NCI-H1417 treated with DMSO at 0.1 percent for 48 hours (cell line): ENCODE measurements at regions not wholly inside any gene's neighbourhood (a gene's known extent, or its start where the extent isn't known, plus 50 kb on each side); places are given as distances from the start of the nearest gene placed in this dataset.
"Not testable (repeated sequence)": the region's sequence is repeated elsewhere in the genome, so short reads cannot be mapped to it uniquely, and the experiment has no call there.

ENCODE experiments used
- DNase-seq: peaks from one replicate; lab custom pipeline; 2025; lab: John Stamatoyannopoulos, UW

- not testable (repeated sequence) for DNase-seq
These were observed 269.4 kb upstream of the FRG2C start for GRCh38 chr3:75394562-75395360.

GRCh38 chr3:75395580-75396315 is 268.4 kb upstream of the FRG2C start:
- no peak for DNase-seq

DNA sequence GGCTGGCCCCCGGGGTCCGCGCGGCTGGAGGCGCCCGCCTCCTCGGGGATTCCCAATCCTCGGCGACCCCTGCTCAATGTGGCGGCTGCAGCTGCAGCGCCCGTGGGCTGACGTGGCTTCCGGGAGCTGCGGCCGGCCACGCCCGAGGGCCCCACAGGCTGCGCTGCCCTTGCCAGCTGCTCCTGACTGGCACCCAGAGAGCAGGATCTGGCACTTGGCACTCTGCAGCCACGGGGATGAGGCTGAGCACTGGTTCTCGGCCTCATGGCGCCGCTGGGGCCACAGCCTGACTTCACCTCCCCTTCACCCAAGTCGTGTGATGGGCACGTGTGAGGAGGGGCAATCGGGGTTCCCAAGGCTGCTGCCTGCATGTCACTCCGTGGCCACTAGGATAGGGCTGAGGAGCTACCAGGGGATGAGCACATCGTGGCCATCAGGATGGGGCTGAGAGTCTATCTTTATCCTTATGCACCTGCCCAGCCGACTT is 267.8 kb upstream of the FRG2C start:
- DNase-seq, result no peak

DNA sequence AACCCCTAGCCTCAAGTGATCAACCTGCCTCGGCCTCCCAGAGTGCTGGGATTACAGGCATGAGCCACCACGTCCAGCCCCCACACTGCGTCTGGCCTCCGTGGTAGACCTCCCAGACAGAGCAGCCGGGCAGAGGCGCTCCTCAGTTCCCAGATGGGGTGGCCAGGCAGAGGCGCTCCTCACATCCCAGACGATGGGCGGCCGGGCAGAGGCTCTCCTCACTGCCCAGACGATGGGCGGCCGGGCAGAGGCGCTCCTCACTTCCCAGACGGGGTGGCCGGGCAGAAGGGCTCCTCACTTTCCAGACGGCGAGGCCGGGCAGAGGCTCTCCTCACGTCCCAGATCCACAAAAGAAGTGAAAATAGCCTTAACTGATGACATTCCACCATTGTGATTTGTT is 266.6 kb upstream of the FRG2C start:
- not testable (repeated sequence) for DNase-seq

GRCh38 chr3:75422101-75422945 is 241.8 kb upstream of the FRG2C start:
- not testable (repeated sequence) for DNase-seq

DNA sequence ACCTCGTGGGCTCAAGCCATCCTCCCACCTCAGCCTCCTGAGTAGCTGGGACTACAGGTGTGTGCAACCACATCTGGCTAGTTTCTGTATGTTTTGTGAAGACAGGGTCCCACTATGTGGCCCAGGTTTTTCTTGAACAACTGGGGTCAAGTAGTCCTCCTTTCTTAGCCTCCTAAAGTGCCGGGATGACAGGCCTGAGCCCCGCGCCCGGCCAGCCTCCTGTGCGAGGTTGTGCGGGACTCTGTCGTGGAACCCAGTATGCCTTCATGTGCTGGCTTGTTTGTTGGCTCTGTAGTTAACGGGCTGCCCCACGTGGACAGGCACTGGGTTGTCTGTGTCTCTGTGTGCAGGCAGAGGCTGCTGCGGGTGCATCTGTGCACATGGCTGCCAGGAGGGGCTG is 238.7 kb upstream of the FRG2C start:
- not testable (repeated sequence) for DNase-seq

- not testable (repeated sequence) for DNase-seq
These were observed 236.6 kb upstream of the FRG2C start for GRCh38 chr3:75427486-75427885.

- not testable (repeated sequence) for DNase-seq
These were observed 236.2 kb upstream of the FRG2C start for GRCh38 chr3:75427906-75428305.

GRCh38 chr3:75429561-75430220 is 234.4 kb upstream of the FRG2C start:
- not testable (repeated sequence) for DNase-seq

- DNase-seq, result not testable (repeated sequence)
These were observed 233.7 kb upstream of the FRG2C start for GRCh38 chr3:75430406-75430805.

DNA sequence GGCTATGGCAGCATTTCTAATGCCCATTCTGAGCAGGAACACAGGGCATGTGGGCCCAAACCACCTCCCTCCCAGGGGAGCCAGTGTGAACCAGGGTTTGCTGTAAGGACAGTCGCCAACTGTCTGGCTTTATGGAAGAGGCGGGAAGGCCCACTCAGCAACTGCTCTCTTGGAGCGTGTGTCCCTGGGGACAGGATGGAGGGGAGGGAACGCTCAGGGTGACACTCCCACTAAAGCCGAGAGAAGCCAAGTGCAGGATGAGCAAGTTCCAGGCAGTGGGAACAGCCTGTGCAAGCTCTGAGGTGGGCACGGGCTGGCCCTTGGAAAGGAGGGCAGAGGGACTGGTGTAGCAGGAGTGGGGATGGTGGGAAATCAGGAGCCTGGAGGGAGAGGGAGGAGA is 233.0 kb upstream of the FRG2C start:
- DNase-seq, result not testable (repeated sequence)

GRCh38 chr3:75432466-75432865 is 231.7 kb upstream of the FRG2C start:
- DNase-seq, result not testable (repeated sequence)

DNA sequence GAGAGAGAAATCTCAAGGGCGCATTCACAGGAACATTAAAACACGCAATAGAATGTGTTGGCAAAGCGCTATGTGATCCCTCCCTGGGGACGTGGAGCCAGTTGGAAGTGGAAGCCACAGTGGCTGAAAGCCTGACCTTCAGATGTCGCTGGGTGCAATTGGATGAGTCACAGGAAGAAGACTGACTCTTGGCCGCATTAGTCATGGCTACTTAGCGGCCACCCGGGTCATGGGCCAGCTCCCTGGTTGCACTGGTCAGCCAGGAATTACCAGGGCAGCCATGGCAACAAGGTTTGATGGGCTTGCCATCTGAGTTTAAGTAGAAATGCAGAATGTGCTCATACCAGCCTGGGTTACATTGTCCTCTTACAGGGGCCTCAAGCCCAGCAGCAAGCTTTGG is 231.2 kb upstream of the FRG2C start:
- not testable (repeated sequence) for DNase-seq

DNA sequence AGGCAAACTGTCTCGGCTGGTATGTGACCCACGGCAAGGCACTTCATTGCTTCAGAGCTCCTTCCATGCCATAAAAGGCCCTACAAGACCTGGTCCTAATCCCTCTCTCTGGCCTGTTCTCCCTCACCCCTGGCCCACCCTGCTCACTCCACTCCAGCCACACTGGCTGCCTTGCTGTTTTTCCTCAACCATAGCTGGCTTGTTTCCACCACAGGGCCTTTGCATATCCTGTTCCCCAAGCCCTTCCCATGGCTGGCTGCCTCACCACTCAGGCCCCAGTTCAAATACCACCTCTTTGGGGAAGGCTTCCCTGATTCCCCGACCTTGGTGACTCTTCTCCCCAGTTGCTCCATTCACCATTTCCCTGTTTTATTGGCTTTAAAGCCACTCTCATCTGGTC is 230.8 kb upstream of the FRG2C start:
- DNase-seq, result not testable (repeated sequence)

DNA sequence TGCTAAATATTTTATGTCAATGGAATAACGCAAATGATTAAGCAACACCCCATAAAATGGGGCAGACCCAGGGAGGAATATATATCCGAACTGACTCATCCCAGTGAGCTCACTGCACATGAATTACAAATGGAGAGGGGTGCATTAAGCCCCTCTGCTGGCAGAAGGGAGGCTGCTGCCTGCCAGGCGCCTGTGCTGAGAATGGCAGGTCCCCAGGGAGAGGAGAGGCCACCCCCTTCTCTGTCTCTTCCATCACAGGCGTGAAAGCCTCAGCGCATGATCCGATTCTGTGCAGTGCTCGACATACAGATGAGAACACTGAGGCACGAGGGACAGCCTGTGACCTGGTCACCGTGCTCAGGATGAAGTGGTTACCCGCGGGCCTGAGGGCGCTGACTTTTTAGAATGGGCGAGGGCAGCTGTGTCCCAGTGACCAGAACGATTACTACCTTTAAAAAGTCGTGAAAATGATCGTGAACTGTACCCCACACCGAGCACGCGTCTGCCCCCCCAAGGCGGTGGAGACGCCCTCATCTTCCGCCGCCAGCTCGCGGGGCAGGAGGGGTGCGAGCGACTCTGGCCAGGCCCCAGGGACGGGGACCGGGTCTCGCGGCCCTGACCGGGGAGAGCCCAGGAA is 229.7 kb upstream of the FRG2C start:
- DNase-seq, result not testable (repeated sequence)

DNA sequence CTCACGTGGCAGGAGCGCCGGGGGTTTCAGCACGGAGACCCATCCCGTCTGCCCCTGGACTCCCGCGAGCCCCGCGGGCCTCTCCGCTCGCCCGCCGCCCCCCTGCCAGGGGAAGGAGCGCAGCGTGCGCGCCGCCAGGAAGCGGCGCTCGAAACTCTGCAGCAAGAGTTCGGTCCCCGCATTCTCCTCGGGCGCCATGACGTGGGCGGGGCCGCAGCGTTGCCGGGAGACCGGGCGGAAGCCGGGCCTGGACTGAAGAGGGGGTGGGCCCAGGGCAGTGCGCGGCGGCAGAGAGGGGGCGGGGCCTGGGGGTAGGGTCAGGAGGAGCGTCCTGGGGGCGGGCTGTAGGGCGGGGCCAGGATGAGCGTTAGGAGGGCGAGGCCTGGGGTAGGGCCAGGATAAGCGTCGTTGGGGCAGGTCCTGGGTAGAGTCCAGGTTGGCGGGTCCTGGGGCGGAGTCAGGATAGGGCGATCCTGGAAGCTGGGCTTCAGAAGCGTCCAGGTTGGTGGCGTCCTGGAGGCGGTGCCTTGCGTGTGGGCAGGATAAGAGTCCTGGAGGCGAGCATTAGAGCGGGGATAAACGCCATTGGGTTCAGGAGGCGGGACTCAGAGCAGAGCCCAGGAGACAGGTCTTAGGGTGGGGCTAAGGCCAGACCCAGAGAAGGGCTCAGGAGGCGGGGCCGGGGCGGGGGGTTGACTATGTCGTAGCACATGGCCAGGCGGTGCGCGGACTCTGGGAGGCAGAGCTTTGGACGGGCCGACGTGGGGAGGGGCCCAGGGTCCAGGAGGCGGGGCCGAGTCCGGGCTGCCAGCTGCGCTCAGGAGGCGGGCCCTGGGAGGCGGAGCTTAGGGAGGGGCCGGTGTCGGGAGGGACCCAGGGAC is 229.0 kb upstream of the FRG2C start:
- DNase-seq, result peak; percentile 82

- not testable (repeated sequence) for DNase-seq
These were observed 228.2 kb upstream of the FRG2C start for GRCh38 chr3:75435794-75436400.

- DNase-seq, result not testable (repeated sequence)
These were observed 223.1 kb upstream of the FRG2C start for GRCh38 chr3:75440986-75441385.

DNA sequence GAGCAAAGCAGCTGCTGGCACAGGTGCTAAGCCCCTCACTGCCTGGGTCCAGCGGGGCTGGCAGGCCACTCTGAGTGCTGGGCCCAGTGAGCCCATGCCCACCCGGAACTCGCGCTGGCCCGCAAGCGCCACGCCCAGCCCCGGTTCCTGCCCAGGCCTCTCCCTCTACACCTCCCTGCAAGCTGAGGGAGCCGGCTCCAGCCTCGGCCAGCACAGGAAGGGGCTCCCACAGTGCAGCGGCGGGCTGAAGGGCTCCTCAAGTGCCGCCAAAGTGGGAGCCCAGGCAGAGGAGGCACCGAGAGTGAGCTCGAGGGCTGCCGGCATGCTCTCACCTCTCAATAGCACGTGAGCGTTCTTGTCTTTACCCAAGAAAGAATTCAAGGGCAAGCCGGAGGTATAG is 219.5 kb upstream of the FRG2C start:
- not testable (repeated sequence) for DNase-seq

DNA sequence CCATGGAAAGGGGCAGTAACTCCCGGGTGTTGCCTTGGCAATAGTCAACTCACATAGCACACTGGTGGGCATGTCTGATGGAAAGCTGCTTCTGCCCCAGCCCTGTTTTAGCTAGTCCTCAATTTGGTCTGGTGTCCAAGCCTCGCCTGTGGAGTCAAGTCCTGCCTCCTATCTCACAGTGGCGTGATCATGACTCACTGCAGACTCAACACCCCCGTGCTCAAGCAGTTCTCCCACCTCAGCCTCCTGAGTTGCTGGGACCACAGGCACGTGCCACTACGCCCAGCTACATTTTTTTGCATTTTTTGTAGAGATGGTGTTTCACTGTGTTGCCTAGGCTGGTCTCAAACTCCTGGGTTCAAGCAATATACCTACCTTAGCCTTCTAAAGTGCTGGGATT is 218.9 kb upstream of the FRG2C start:
- DNase-seq, result not testable (repeated sequence)
